H1 (cell line): ENCODE measurements at regions not wholly inside any gene's neighbourhood (a gene's known extent, or its start where the extent isn't known, plus 50 kb on each side); places are given as distances from the start of the nearest gene placed in this dataset.

Source experiments
- BRCA1 ChIP-seq: IDR thresholded peaks from 2 replicates; pipeline ENCODE4 v1.6.1; 2012; ENCODE audit warnings: low read depth, low read length, improper control_type of control experiment
- CREB1 ChIP-seq: IDR thresholded peaks from 2 replicates; pipeline ENCODE4 v1.6.1; 2012; ENCODE audit warnings: inconsistent platforms
- RXRA ChIP-seq: IDR thresholded peaks from 2 replicates; pipeline ENCODE4 v1.6.1; 2011; ENCODE audit warnings: low read depth, mild to moderate bottlenecking, low read length, moderate library complexity; ENCODE audit not compliant: insufficient read depth
- SIN3A ChIP-seq, 2 experiments: IDR thresholded peaks in 1 of 2; conservative IDR thresholded peaks in 1 of 2; 2 replicates each; pipeline ENCODE4 v1.6.1; 2011 to 2012; ENCODE audit warnings: low read length in 2 of 2, improper control_type of control experiment in 1 of 2, low read depth in 1 of 2, mild to moderate bottlenecking in 1 of 2
- YY1 ChIP-seq: IDR thresholded peaks from 2 replicates; pipeline ENCODE4 v1.6.1; 2011; ENCODE audit warnings: low read depth, mild to moderate bottlenecking, low read length

- TF ChIP-seq BRCA1 (no peak), CREB1 (no peak), YY1 (no peak), SIN3A (conservative IDR thresholded peaks at IDR 0.05 in 1 of 2, IDR thresholded peaks at IDR 0.05 in 1 of 2; ENCODE audit: low read depth in 1 of 2, low read length in 2 of 2) (no peak), RXRA (no peak)
- TF ChIP-seq, all 59 proteins: peak for 0
Observed at GRCh38 chr21:16455526-16455925, 725.7 kb downstream of the USP25 start (continued).
